ENCODE measurements at regions not wholly inside any gene's neighbourhood (a gene's known extent, or its start where the extent isn't known, plus 50 kb on each side); places are given as distances from the start of the nearest gene placed in this dataset.
A peak's percentile ranks its signal among the peaks of the same experiment; 100 is the strongest.

DNA sequence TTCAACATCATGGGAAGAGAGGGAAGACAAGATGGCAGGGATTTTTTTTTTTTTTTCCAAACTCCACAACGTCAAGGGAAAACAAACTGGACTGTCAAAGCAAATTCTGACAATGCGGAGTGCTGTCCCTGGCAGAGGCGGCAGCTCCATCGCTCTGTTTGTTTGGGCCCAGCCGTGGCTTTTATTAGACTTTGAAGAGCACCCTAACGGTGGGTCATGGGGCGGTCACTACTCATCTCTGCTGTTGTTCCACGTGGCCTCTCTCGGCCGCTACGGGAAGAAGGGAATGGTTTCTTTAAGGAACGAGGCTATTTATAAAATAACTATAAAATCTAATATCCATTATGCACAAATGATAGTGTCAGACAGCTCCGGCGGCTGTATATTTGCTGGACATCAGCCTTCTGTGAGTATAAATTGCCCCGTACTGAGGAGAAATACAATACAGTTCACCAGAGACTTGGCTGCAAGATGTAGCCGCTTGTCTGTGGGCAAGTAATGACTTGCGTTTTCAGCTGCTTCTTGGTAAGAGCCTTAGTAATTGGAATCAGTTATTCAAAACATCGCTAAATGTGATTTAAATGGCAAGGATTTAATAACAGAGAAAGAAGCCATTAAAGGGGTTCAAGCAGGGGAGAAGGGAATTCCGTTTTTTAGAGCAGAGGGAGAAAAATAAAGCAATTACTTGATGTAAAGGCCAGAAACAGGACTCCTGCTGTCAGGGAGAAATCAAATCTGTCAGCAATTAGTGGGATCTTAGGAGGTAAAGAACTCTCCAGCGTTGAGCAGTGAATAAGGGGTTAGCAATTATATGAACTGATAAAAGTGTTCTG, 61.7 kb upstream of the RAB11FIP2 start:
- DNase-seq (ENCODE audit: insufficient read length, low spot score) (no peak), FAIRE-seq (no peak)

- FAIRE-seq (no peak), DNase-seq (ENCODE audit: insufficient read length, low spot score) (no peak)
Observed at GRCh38 chr10:118107541-118107940, 60.8 kb upstream of the RAB11FIP2 start.

DNA sequence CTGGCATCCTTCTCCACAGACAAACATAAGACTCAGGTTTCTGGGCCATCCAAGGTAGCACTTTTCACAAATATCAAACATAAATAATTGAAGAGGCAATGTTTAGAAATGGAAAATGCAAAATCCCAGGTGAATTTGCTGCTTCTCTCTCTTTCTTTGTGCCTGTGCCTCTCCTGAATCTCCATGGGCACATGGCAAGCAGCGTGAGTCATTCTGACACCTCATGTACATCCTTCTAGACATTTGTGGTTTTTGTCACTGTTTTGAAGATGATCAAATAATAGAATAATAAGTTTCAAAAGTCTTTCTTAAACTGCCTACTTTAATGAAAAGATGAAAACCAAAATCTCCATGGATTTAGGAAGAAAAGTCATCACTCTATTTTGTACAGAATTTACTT, 60.3 kb upstream of the RAB11FIP2 start:
- no peak for DNase-seq (ENCODE audit: insufficient read length, low spot score)
- FAIRE-seq = no peak

- DNase-seq (ENCODE audit: insufficient read length, low spot score) (no peak), FAIRE-seq (peak; percentile 53)
Observed at GRCh38 chr10:118106426-118106825, 59.7 kb upstream of the RAB11FIP2 start.

DNA sequence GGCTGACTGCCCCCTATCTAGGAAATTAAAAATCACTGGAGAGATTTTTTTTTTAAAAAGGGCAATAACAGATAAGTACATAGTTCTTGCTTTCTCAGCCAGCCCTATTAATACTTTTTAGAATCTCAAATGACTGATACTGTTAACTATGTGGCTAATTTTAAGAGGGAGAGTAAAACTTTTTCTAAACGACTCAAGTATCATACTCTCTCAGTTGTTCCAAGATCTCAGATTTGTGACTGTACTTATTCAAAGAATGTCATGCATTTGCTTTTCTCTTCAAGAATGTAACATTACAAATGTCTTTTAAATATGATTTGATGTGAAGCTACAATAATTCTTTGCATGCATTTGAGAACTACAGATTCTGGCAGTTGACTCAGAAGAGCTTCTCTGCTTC, 55.4 kb upstream of the RAB11FIP2 start:
- FAIRE-seq (no peak), DNase-seq (ENCODE audit: insufficient read length, low spot score) (no peak)

GRCh38 chr10:118101501-118101900, 54.8 kb upstream of the RAB11FIP2 start:
- DNase-seq (ENCODE audit: insufficient read length, low spot score) (no peak), FAIRE-seq (no peak)

Data from GM19239 (cell line).